ENCODE measurements at regions not wholly inside any gene's neighbourhood (a gene's known extent, or its start where the extent isn't known, plus 50 kb on each side); places are given as distances from the start of the nearest gene placed in this dataset.

- DNase-seq (ENCODE audit: low read depth) = no peak
Observed at GRCh38 chr10:78719276-78719675, 349.5 kb upstream of the ZMIZ1 start.

GRCh38 chr10:78720091-78720490 is 348.7 kb upstream of the ZMIZ1 start:
- no peak for DNase-seq (ENCODE audit: low read depth)

- DNase-seq (ENCODE audit: low read depth) = no peak
Observed at GRCh38 chr10:78721231-78721630, 347.5 kb upstream of the ZMIZ1 start.

- no peak for DNase-seq (ENCODE audit: low read depth)
Observed at GRCh38 chr10:78724846-78725245, 343.9 kb upstream of the ZMIZ1 start.

GRCh38 chr10:78726171-78726570 is 342.6 kb upstream of the ZMIZ1 start:
- DNase-seq (ENCODE audit: low read depth) = no peak

- no peak for DNase-seq (ENCODE audit: low read depth)
Observed at GRCh38 chr10:78727251-78727650, 341.5 kb upstream of the ZMIZ1 start.

- no peak for DNase-seq (ENCODE audit: low read depth)
Observed at GRCh38 chr10:78727728-78728127, 341.0 kb upstream of the ZMIZ1 start.

- DNase-seq (ENCODE audit: low read depth) = no peak
Observed at GRCh38 chr10:78728176-78728575, 340.6 kb upstream of the ZMIZ1 start.

GRCh38 chr10:78729366-78729765 is 339.4 kb upstream of the ZMIZ1 start:
- DNase-seq (ENCODE audit: low read depth) = no peak

- no peak for DNase-seq (ENCODE audit: low read depth)
Observed at GRCh38 chr10:78729800-78730199, 339.0 kb upstream of the ZMIZ1 start.

- no peak for DNase-seq (ENCODE audit: low read depth)
Observed at GRCh38 chr10:78730754-78731153, 338.0 kb upstream of the ZMIZ1 start.

- DNase-seq (ENCODE audit: low read depth) = no peak
Observed at GRCh38 chr10:78731675-78732074, 337.1 kb upstream of the ZMIZ1 start.

- DNase-seq (ENCODE audit: low read depth) = no peak
Observed at GRCh38 chr10:78732381-78732780, 336.4 kb upstream of the ZMIZ1 start.

GRCh38 chr10:78736926-78737630 is 331.7 kb upstream of the ZMIZ1 start:
- no peak for DNase-seq (ENCODE audit: low read depth)

GRCh38 chr10:78737883-78738856 is 330.6 kb upstream of the ZMIZ1 start:
- DNase-seq (ENCODE audit: low read depth) = no peak

- no peak for DNase-seq (ENCODE audit: low read depth)
Observed at GRCh38 chr10:78738861-78739260, 329.9 kb upstream of the ZMIZ1 start.

GRCh38 chr10:78739444-78740053 is 329.2 kb upstream of the ZMIZ1 start:
- no peak for DNase-seq (ENCODE audit: low read depth)

GRCh38 chr10:78740976-78741915 is 327.5 kb upstream of the ZMIZ1 start:
- DNase-seq (ENCODE audit: low read depth) = no peak

- no peak for DNase-seq (ENCODE audit: low read depth)
Observed at GRCh38 chr10:78742406-78742729, 326.4 kb upstream of the ZMIZ1 start.

- no peak for DNase-seq (ENCODE audit: low read depth)
Observed at GRCh38 chr10:78742730-78743615, 325.8 kb upstream of the ZMIZ1 start.

- DNase-seq (ENCODE audit: low read depth) = no peak
Observed at GRCh38 chr10:78744056-78744455, 324.7 kb upstream of the ZMIZ1 start.

Data from stimulated activated CD4-positive, alpha-beta T cell treated with anti-CD3 and anti-CD28 coated beads, Interleukin-2, amount 100 ng/mL, for 4 hours (primary cell).